ENCODE measurements at regions not wholly inside any gene's neighbourhood (a gene's known extent, or its start where the extent isn't known, plus 50 kb on each side); places are given as distances from the start of the nearest gene placed in this dataset.

GRCh38 chr7:81623251-81623855 is 146.5 kb downstream of the HGF start:
- no peak for TF ChIP-seq CTCF (IDR thresholded peaks at IDR 0.05)
- TF ChIP-seq ATF2 (CRISPR knock-in tag; IDR thresholded peaks at IDR 0.05; ENCODE audit: borderline replicate concordance, low read depth), result no peak
- no peak for TF ChIP-seq MAX (CRISPR knock-in tag; IDR thresholded peaks at IDR 0.05)
- TF ChIP-seq NR3C1 (CRISPR knock-in tag; conservative IDR thresholded peaks at IDR 0.05; ENCODE audit: low read depth), result no peak
- no peak for TF ChIP-seq PREB (CRISPR knock-in tag; IDR thresholded peaks at IDR 0.05; ENCODE audit: borderline replicate concordance)
- no peak for TF ChIP-seq PRDM15 (CRISPR knock-in tag; IDR thresholded peaks at IDR 0.05)
